ENCODE measurements at regions not wholly inside any gene's neighbourhood (a gene's known extent, or its start where the extent isn't known, plus 50 kb on each side); places are given as distances from the start of the nearest gene placed in this dataset.
"Not testable (repeated sequence)": the region's sequence is repeated elsewhere in the genome, so short reads cannot be mapped to it uniquely, and the experiment has no call there.

- no peak overlapping the region for H3K4me3 ChIP-seq (replicated peaks; ENCODE audit: low read depth, low read length)
- no peak for DNase-seq (ENCODE audit: extremely low read depth, insufficient read length)
- H3K36me3 ChIP-seq (ENCODE audit: control insufficient read depth, insufficient read depth, low read length): no peaks in the 10 kb centered on the region
- no peaks in the 10 kb centered on the region for H3K27me3 ChIP-seq (replicated peaks; ENCODE audit: control insufficient read depth, insufficient read depth, low read length)
- TF ChIP-seq, protein P1, sequence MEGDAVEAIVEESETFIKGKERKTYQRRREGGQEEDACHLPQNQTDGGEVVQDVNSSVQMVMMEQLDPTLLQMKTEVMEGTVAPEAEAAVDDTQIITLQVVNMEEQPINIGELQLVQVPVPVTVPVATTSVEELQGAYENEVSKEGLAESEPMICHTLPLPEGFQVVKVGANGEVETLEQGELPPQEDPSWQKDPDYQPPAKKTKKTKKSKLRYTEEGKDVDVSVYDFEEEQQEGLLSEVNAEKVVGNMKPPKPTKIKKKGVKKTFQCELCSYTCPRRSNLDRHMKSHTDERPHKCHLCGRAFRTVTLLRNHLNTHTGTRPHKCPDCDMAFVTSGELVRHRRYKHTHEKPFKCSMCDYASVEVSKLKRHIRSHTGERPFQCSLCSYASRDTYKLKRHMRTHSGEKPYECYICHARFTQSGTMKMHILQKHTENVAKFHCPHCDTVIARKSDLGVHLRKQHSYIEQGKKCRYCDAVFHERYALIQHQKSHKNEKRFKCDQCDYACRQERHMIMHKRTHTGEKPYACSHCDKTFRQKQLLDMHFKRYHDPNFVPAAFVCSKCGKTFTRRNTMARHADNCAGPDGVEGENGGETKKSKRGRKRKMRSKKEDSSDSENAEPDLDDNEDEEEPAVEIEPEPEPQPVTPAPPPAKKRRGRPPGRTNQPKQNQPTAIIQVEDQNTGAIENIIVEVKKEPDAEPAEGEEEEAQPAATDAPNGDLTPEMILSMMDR (IDR thresholded peaks at IDR 0.05; ENCODE audit: insufficient read depth, low read length, poor library complexity, severe bottlenecking): no peak
Observed at GRCh38 chr2:54030806-54031205, 60.0 kb upstream of the PSME4 start.

DNA sequence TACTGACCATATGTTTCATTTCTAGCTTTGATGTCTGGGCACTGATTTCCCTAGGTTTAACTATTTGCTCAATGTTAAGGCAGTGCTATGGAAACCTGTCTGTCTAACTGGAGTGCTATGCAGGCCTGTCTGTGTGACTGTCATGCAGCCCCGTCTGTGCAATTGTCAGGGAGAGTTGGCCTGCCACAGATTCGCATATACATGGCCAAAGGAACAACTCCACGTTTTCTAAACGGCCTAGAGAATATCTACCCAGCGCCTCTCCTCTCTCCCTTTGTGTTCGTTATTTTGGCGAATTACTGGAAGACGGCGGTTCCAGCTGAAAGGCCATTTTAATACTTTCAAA is 59.6 kb upstream of the PSME4 start:
- TF ChIP-seq, protein P1 (IDR thresholded peaks at IDR 0.05; ENCODE audit: insufficient read depth, low read length, poor library complexity, severe bottlenecking): no peak
- Histone ChIP-seq H3K27me3 (replicated peaks; ENCODE audit: control insufficient read depth, insufficient read depth, low read length) (no peaks in the 10 kb centered on the region), H3K36me3 (ENCODE audit: control insufficient read depth, insufficient read depth, low read length) (no peaks in the 10 kb centered on the region), H3K4me3 (replicated peaks; ENCODE audit: low read depth, low read length) (no peak overlapping the region)
- DNase-seq (ENCODE audit: extremely low read depth, insufficient read length): no peak

- Histone ChIP-seq H3K27me3 (replicated peaks; ENCODE audit: control insufficient read depth, insufficient read depth, low read length) (no peaks in the 10 kb centered on the region), H3K36me3 (ENCODE audit: control insufficient read depth, insufficient read depth, low read length) (no peaks in the 10 kb centered on the region), H3K4me3 (replicated peaks; ENCODE audit: low read depth, low read length) (no peak overlapping the region)
- TF ChIP-seq, protein P1 (IDR thresholded peaks at IDR 0.05; ENCODE audit: insufficient read depth, low read length, poor library complexity, severe bottlenecking): no peak
- DNase-seq (ENCODE audit: extremely low read depth, insufficient read length): no peak
Observed at GRCh38 chr2:54029721-54030395, 59.1 kb upstream of the PSME4 start.

DNA sequence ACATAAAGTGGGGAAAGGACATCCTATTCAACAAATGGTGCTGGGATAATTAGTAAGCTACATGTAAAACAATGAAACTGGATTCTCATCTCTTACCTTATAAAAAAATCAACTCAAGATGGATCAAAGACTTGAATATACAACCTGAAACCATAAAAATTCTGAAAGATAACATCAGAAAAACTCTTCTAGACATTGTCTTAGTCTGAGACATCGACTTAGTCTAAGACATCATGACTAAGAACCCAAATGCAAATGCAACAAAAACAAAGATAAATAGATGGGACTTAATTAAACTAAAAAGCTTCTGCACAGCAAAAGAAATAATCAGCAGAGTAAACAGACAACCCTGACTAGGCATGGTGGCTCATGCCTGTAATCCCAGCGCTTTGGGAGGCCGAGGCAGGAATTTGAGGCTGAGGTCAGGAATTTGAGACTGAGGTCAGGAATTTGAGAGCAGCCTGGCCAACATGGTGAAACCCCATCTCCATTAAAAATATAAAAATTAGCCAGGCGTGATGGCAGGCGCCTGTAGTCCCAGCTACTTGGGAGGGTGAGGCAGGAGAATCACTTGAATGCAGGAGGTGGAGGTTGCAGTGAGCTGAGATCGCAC is 54.8 kb upstream of the PSME4 start:
- H3K36me3 ChIP-seq (ENCODE audit: control insufficient read depth, insufficient read depth, low read length); DNase-seq (ENCODE audit: extremely low read depth, insufficient read length); H3K27me3 ChIP-seq (replicated peaks; ENCODE audit: control insufficient read depth, insufficient read depth, low read length); H3K4me3 ChIP-seq (replicated peaks; ENCODE audit: low read depth, low read length): not testable (repeated sequence)

GRCh38 chr2:54024576-54024975 is 53.8 kb upstream of the PSME4 start:
- H3K36me3 ChIP-seq (ENCODE audit: control insufficient read depth, insufficient read depth, low read length): no peaks in the 10 kb centered on the region
- no peak for DNase-seq (ENCODE audit: extremely low read depth, insufficient read length)
- no peak overlapping the region for H3K4me3 ChIP-seq (replicated peaks; ENCODE audit: low read depth, low read length)
- TF ChIP-seq, protein P1 (IDR thresholded peaks at IDR 0.05; ENCODE audit: insufficient read depth, low read length, poor library complexity, severe bottlenecking): no peak
- no peaks in the 10 kb centered on the region for H3K27me3 ChIP-seq (replicated peaks; ENCODE audit: control insufficient read depth, insufficient read depth, low read length)

DNA sequence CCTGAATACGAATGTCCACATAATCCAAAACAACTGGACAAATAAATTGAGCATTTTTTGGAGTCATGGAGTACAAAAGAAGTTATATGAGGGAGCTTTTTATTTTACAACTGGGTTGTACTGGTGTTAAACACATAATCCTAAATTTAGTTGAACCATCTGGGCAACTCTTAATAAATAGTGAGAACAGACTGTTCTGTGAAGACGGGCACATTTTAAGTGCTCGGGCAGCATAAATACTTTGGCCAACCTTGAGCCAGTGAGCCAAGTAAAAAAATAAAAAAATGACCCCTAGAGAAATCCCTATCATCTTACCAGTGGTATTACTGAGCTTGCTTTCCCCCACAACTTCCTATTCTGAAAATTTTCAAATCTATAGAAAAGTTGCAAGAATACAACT is 50.9 kb upstream of the PSME4 start:
- Histone ChIP-seq H3K4me3 (replicated peaks; ENCODE audit: low read depth, low read length) (no peak overlapping the region), H3K27me3 (replicated peaks; ENCODE audit: control insufficient read depth, insufficient read depth, low read length) (no peaks in the 10 kb centered on the region), H3K36me3 (ENCODE audit: control insufficient read depth, insufficient read depth, low read length) (no peaks in the 10 kb centered on the region)
- TF ChIP-seq, protein P1 (IDR thresholded peaks at IDR 0.05; ENCODE audit: insufficient read depth, low read length, poor library complexity, severe bottlenecking): no peak
- DNase-seq (ENCODE audit: extremely low read depth, insufficient read length): no peak

Data from GM06990 (cell line).